ENCODE measurements at regions not wholly inside any gene's neighbourhood (a gene's known extent, or its start where the extent isn't known, plus 50 kb on each side); places are given as distances from the start of the nearest gene placed in this dataset.

DNA sequence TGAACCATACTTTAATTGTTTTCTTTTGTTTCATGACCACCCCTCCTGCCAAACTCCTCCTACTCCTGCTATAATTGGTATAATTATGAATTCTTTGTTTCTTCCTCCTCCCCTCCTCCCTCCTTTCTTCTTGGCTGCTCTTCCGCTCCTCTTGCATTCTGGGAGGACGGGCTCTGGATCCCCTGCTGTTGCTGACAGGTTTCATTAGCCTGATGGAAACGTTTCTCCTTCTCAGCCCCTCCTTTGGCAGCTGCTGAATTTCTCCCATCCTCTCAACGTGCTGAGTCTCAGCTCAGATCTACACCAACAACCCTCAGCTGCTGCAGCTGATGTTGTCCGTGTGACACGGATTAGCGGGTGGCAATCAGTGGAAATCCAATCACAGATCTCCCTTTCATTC, 97.1 kb upstream of the UBAC2 start:
- Histone ChIP-seq H3K27ac (peak overlapping the region; percentile 80), H3K27me3 (ENCODE audit: insufficient read depth, low read depth, severe bottlenecking) (no peaks in the 10 kb centered on the region), H3K36me3 (no peaks in the 10 kb centered on the region), H3K4me3 (ENCODE audit: low read depth, low read length) (peak overlapping the region; percentile 29), H3K9me3 (ENCODE audit: severe bottlenecking) (peaks cover 10% of the 10 kb centered on the region)
- DNase-seq: peak; percentile 97
- TF ChIP-seq, protein P1, sequence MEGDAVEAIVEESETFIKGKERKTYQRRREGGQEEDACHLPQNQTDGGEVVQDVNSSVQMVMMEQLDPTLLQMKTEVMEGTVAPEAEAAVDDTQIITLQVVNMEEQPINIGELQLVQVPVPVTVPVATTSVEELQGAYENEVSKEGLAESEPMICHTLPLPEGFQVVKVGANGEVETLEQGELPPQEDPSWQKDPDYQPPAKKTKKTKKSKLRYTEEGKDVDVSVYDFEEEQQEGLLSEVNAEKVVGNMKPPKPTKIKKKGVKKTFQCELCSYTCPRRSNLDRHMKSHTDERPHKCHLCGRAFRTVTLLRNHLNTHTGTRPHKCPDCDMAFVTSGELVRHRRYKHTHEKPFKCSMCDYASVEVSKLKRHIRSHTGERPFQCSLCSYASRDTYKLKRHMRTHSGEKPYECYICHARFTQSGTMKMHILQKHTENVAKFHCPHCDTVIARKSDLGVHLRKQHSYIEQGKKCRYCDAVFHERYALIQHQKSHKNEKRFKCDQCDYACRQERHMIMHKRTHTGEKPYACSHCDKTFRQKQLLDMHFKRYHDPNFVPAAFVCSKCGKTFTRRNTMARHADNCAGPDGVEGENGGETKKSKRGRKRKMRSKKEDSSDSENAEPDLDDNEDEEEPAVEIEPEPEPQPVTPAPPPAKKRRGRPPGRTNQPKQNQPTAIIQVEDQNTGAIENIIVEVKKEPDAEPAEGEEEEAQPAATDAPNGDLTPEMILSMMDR (IDR thresholded peaks at IDR 0.05; ENCODE audit: low read depth, low read length): no peak

DNA sequence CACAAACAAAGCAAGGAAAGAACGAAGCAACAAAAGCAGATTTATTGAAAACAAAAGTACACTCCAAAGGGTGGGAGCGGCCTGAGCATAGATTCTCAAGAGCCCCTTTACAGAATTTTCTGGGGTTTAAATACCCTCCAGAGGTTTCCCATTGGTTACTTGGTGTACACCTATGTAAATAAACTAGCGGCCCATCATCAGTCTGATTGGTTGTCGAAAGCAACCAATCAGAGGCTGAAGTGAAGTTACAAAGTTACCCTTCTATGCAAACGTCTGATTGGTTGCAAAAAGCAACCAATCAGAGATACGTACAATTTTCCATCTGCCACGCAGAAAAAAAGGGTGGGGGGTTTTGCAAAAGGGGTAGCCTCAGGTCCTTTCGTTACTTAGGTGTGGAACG, 96.3 kb upstream of the UBAC2 start:
- DNase-seq: no peak
- H3K27ac ChIP-seq: peak overlapping the region; percentile 80; the same call in 1 of the 2 replicates
- TF ChIP-seq, protein P1 (IDR thresholded peaks at IDR 0.05; ENCODE audit: low read depth, low read length): no peak
- no peaks in the 10 kb centered on the region for H3K27me3 ChIP-seq (ENCODE audit: insufficient read depth, low read depth, severe bottlenecking)
- H3K4me3 ChIP-seq (ENCODE audit: low read depth, low read length): no peak overlapping the region
- peaks cover 10% of the 10 kb centered on the region for H3K9me3 ChIP-seq (ENCODE audit: severe bottlenecking)
- no peaks in the 10 kb centered on the region for H3K36me3 ChIP-seq

DNA sequence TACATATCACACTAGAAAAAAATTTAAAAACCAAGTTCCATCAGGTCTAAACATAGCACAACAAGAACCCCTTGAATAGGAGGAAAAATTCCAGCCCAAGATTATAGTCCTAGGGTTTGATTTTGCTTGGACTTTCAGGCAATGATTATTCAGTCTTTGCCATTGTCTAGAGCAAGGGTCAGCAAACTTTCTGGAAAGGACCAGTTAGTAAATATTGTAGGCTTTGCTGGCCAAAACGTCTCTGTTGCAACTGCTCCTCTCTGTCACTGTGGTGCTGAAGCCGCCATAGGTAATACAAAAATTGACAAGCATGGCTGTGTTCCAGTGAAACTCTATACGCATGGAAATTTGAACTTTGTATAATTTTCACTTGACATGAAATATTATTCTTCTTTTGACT, 95.5 kb upstream of the UBAC2 start:
- peaks cover 10% of the 10 kb centered on the region for H3K9me3 ChIP-seq (ENCODE audit: severe bottlenecking)
- H3K36me3 ChIP-seq: no peaks in the 10 kb centered on the region
- TF ChIP-seq, protein P1 (IDR thresholded peaks at IDR 0.05; ENCODE audit: low read depth, low read length): no peak
- no peak overlapping the region for H3K27ac ChIP-seq
- no peak for DNase-seq
- H3K27me3 ChIP-seq (ENCODE audit: insufficient read depth, low read depth, severe bottlenecking): no peaks in the 10 kb centered on the region
- H3K4me3 ChIP-seq (ENCODE audit: low read depth, low read length): no peak overlapping the region

DNA sequence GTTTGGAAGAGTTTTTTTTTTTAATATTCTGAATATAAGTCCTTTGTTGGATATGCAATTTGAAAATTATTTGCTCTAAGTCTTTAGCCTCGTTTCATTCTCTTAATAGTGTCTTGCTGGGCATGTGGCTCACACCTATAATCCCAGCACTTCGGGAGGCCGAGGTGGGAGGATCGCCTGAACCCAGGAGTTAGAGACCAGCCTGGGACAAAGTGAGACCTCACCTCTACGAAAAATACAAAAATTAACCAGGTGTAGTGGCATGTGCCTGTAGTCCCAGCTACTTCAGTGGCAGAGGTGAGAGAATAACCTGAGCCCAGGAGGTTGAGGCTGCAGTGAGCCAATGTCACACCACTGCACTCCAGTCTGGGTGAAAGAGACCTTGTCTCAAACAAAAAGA, 87.3 kb upstream of the UBAC2 start:
- TF ChIP-seq, protein P1 (IDR thresholded peaks at IDR 0.05; ENCODE audit: low read depth, low read length): no peak
- H3K36me3 ChIP-seq: no peaks in the 10 kb centered on the region
- no peak overlapping the region for H3K4me3 ChIP-seq (ENCODE audit: low read depth, low read length)

DNA sequence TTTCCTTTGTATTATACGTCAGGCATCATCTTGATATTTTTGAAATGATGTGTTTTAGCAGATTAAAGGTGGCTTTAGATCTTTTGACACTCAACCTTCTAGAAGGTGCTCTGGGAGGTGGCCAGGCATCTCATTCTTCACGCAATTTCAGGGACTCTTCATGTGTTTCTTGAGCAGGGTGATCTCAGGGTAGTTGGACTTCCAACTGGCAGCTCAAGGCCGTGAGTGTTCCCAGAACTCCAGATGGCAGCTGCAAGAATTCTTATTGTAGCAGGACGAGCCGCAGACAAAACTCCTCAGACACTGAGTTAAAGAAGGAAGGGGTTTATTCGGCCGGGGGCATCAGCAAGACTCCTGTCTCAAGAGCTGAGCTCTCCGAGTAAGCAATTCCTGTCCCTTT, 82.5 kb upstream of the UBAC2 start:
- Histone ChIP-seq H3K4me3 (ENCODE audit: low read depth, low read length) (no peak overlapping the region), H3K27ac (no peak overlapping the region), H3K27me3 (ENCODE audit: insufficient read depth, low read depth, severe bottlenecking) (no peaks in the 10 kb centered on the region), H3K9me3 (ENCODE audit: severe bottlenecking) (no peaks in the 10 kb centered on the region), H3K36me3 (no peaks in the 10 kb centered on the region)
- DNase-seq: no peak
- TF ChIP-seq, protein P1 (IDR thresholded peaks at IDR 0.05; ENCODE audit: low read depth, low read length): no peak

More for the DNA sequence above, 87.3 kb upstream of the UBAC2 start:
- DNase-seq: no peak
- Histone ChIP-seq H3K9me3 (ENCODE audit: severe bottlenecking) (peaks cover 4% of the 10 kb centered on the region), H3K27me3 (ENCODE audit: insufficient read depth, low read depth, severe bottlenecking) (no peaks in the 10 kb centered on the region), H3K27ac (no peak overlapping the region)

DNA sequence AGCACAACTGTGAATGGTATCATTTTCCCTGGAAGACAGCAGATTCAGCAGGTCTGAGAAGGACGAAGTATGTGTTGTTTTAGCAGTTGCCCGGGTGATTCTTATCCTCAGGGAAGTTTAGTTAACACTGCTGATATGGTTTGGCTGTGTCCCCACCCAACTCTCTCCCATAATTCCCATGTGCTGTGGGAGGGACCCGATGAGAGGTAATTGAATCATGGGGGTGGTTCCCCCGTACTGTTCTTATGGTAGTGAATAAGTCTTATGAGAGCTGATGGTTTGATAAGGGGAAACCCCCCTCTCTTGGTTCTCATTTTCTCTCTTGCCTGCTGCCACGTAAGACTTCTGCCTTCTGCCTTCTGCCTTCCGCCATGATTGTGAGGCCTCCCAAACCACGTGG, 81.0 kb upstream of the UBAC2 start:
- Histone ChIP-seq H3K27ac (no peak overlapping the region), H3K4me3 (ENCODE audit: low read depth, low read length) (no peak overlapping the region), H3K36me3 (no peaks in the 10 kb centered on the region), H3K27me3 (ENCODE audit: insufficient read depth, low read depth, severe bottlenecking) (no peaks in the 10 kb centered on the region), H3K9me3 (ENCODE audit: severe bottlenecking) (no peaks in the 10 kb centered on the region)
- TF ChIP-seq, protein P1 (IDR thresholded peaks at IDR 0.05; ENCODE audit: low read depth, low read length): no peak
- no peak for DNase-seq
